ENCODE measurements at regions not wholly inside any gene's neighbourhood (a gene's known extent, or its start where the extent isn't known, plus 50 kb on each side); places are given as distances from the start of the nearest gene placed in this dataset.
A peak's percentile ranks its signal among the peaks of the same experiment; 100 is the strongest.

DNA sequence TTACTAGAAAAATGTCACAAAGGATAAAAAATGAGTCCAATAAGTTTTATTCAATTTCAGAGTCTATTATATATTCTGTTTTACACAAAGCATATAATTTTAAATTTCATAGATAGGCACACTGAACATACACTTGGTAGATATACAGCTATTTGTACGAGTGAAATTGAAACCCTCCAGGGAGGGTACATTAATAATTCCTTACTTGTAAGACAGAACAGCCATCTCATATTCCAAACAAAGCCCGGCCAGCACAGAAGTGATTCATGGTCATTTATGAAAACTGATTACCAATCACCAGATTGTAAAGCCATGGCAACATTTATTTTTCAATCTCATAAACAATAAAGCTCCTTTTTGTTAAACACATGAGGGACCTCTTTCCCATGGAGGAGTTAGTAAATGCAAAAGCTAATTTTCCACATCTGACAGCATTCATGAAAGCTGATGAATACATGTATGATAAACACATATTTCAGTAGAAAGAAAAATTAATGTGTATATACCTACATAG, 190.6 kb downstream of the TDRD15 start:
- in situ Hi-C loops (cut with MboI; ENCODE audit: low pct_unique_long_range_greater_than_20kb, low sequenced_read_pairs): no loop called here
- no peak for DNase-seq

DNA sequence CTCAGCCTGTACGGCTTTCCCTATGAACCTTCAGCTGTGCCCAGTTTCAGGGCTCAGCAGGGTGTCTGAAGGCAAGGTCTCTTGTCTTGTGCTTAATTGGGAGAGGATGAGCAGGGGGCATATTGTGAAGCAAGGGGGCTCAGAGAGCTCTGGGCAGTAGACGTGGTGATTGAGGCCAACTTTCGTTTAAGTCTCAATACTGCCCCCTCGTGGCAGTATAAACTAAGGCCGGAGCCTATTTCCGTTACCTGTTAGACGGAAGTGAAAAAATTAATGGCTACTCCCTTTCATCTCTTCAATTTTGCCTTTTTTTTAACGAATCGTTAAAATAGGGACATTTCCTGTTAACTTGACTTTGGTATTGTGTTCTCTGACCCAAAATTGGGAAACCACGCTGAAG, 193.4 kb downstream of the TDRD15 start:
- in situ Hi-C loops (cut with MboI; ENCODE audit: low pct_unique_long_range_greater_than_20kb, low sequenced_read_pairs): no loop called here
- peak; percentile 56 for DNase-seq

DNA sequence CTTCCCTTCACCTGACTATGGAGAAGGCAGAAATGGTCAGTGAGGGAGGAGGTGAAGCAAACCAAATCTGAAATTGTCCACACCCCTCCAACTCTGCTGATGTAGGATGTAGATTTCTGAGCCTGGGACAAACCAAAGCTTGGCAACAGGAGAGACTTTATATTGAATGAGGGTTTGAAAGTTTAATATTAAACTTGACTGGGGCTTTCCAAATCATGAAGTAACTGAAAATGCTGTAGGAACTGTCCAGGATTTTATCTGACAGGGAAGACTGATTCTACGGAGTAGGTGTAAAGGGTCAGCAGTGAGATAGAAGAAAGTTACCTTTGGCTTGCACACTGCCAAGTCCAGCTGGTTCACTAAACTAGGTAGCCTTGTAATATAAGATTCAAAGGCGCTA, 194.5 kb downstream of the TDRD15 start:
- DNase-seq: no peak
- in situ Hi-C loops (cut with MboI; ENCODE audit: low pct_unique_long_range_greater_than_20kb, low sequenced_read_pairs): no loop called here

DNA sequence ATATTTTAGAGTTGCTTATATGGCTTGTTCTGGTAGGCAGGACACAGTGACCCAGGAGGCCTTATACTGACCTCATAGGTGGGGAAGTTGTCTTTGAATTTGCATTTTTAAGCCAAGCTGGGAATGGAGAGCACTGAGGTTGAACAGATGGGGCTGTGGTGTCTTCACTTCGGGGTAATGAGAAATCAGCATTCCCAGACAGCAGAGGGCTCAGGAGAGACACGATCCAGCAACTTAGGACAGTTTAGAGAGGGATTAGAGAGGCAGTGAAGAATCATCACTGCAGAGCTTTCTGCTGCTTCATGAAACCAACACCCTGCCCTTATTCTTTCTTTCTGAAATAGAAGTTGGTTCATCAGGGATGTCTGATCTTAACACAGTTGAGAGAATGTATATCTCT, 202.4 kb downstream of the TDRD15 start:
- in situ Hi-C loops (cut with MboI; ENCODE audit: low pct_unique_long_range_greater_than_20kb, low sequenced_read_pairs): no loop called here
- DNase-seq: no peak

DNA sequence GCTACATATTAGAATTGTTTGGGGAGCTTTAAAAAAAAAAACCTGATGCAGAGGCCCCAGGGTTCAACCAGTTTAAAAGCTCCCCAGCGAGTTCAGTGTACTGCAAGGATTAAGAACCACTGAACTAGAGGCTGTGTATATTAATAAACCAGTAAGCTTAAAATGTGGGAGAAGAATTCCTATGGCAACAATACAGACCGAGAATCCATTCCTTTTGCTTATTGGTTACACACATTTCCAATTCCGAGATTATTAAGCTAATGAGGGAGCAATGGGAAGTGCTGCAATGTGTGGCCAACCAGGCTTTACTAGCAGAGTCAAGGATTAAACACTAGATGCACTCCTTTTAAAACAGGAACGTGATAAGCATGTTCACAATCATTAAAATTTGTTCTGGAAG, 204.4 kb downstream of the TDRD15 start:
- no peak for DNase-seq
- in situ Hi-C loops (cut with MboI; ENCODE audit: low pct_unique_long_range_greater_than_20kb, low sequenced_read_pairs): no loop called here

DNA sequence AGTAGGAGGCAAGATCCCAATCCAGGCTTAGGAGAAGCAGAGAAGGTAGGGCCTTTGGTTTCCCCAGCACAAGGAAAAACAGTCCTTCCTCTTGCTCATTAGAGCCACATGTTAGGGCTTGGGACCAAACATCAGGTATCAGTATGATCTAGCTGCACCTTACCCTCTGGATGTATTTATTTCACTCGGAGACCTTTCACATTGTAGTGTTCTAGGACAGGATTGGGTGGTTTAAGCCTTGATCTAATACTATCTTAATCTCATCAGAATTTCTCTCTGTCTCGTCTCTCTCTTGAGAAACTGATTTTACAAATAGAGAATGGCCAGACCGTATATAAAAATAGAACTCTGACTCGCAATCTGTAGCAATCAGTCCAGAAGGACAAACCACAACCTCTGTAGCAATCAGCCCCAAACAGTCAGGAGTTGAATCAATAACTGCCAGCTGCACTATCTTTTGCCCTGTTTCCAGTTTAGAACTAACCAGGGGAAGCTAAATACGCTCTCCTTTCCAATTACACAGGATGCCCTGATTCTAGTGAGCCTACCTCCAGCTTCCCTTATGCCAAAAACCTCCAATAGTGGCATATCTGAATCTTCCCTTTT, 207.1 kb downstream of the TDRD15 start:
- in situ Hi-C loops (cut with MboI; ENCODE audit: low pct_unique_long_range_greater_than_20kb, low sequenced_read_pairs): no loop called here
- DNase-seq: no peak

DNA sequence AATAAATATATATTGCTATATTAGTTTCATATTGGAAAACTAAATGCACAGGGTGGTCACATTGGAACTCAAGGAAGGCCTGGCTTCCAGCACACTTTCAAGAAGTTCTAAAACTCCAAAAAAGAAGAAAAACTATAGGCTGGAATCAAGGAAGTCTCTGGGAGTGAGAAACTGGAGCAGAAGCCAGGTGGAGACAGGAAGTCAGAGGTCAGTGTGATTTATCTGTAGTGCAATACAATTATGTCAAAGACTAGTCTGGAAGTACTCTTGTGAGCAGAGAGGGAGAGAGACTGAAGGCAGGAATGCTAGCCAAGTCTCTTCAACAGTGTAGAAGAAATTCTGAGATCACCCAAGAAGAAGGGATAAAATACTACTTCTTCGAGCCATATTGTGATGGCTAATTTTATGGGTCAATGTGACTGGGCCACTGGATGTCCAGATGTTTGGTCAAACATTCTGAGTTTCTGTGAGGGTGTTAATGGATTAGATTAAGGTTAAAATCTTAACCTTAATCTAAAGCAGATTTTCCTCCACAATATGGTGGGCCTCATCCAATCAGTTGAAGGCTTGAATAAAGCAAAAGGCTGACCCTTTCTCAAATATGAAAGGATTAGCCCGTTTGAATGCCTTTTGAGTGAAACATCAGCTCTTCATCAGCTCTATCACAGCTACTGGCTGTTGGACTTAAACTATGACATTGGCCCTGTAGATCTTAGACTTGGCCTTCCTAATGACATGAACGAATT, 208.0 kb downstream of the TDRD15 start:
- no peak for DNase-seq
- in situ Hi-C loops (cut with MboI; ENCODE audit: low pct_unique_long_range_greater_than_20kb, low sequenced_read_pairs): no loop called here

DNA sequence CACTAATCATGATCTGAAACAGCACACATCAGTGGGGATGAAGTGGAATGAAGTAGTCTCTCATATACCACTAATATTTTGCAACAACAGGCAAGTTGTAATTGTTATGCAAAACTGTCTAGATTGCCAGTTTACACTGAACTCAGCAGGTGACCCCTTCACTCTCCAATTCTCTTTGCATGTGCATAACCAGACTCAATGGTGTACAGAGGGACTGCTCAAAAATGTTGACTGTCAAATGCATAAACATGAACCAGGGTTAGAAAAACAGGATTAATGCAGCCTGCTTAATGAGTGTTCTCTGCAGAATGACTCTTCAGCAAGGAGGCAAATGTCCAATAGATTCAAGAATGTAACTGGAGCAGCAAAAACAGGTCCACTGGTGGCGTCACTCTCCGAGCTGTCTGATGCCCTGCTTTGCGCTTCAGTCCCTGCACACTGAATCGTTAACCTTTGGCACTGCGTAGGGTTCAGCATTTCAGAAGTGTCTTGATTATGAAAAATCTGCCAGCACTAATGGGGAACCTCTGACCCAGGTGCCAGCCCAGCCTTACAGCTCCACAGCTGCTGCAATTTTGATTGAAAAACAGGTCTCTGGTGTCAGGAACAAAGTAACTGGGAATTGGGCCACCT, 209.3 kb downstream of the TDRD15 start:
- DNase-seq: no peak
- in situ Hi-C loops (cut with MboI; ENCODE audit: low pct_unique_long_range_greater_than_20kb, low sequenced_read_pairs): no loop called here

DNA sequence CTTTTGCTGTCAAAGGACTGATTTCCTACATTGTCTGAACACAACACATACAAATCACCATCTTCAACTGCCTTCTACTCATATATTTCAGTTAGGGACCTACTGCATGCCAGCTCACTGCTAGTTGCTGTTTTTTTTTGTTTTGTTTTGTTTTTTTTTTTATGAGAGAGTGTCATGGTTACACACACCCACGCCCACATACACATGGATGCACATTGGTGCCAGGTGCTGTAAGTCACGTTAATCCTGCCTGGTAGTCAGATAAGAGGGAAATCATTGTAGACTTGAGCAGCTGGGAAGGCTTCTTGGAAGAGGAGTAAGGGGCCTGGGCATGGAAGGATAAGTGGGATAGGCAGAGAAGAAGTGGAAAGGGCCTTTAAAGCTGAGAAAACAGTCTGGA, 209.9 kb downstream of the TDRD15 start:
- no peak for DNase-seq
- in situ Hi-C loops (cut with MboI; ENCODE audit: low pct_unique_long_range_greater_than_20kb, low sequenced_read_pairs): no loop called here

DNA sequence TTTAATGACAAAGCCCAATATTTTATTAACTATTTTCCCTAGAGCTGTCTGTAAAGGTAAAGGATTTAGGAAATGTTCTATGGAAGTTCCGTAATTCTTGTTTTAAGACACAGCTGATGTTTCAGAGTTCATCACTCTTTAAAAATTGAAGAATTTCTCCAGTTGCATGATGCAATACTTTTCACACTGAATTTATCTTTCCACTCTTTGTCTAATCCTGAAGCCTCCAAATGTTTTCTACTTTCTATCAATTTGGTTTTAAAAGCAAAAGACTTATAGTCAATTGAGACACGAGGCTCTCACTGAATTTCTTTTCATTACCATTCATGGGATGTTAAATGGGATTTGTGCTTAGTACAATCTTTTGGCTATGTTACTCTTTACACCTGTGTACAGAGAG, 223.2 kb downstream of the TDRD15 start:
- DNase-seq: no peak
- in situ Hi-C loops (cut with MboI; ENCODE audit: low pct_unique_long_range_greater_than_20kb, low sequenced_read_pairs): no loop called here

DNA sequence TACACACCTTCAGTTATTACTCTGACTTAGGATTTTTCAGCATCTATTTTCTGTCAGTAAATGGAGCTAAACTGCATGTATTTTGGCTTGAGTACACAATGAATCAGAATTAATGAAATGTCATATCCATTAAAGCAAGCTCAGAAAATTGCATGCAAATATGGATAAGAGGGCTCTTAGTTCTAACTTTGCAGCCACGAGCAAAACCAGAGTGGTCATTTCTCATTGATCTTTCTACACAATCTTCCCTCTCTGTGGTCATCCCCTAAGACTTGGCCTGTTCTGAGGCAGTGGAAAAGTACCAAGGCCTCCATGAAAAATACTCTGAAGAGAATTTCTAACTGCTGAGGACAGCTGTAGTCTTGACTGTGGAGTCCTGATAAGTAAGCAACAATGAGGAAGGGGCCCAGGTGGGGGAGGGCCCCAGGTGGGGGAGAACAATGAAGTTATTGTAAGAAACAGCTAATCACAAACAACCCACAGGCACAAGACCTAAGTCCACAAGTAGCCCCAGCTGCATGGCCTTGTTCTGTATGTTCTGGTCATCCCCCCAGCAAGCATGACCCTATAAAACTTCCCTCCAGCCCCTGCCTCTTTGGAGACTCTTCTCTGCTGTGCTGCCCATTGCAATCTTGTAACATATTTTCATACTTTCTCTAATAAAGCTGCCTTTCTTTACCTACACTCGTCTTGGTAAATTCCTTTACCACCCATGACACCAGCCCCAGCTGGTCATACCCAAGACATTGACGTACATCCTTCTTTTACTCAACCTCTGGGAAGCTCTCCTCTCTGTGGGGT, 230.3 kb downstream of the TDRD15 start:
- DNase-seq: no peak
- in situ Hi-C loops (cut with MboI; ENCODE audit: low pct_unique_long_range_greater_than_20kb, low sequenced_read_pairs): no loop called here

DNA sequence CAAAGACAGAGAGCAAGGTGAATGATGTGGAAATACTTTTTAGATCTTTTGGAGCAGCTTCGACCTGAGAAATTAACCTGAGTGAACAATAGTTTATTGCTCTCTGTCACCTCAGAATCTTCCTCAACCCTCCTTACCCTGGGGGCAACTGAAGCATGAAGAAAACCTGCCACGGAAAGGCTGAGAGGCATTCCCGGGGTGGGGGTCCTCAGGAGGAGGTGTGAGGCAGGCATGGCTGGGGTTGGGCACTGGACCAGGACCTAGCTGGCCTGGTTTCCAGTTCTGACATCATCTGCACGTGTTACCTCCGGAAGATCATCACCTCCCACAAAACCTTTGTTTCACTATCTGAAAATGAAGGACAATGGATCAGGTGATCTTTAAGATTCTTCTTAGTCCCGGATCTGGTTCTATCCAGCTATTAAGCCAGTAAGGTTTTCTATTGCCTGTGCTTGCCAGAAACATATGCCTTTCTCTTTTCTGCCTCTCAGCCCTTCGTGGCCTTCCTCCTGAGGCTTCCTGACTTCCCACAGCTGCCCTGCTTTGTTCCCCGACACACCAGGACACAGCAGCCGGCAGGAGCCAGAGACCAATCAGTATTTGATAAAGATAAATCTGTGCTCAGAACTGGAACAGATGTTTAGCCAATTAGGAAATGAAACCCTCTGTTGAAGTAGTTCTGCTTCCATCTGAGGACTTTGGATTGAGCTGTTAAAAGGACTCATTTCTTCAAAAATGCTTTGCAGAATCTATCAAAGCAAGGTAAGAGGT, 232.5 kb downstream of the TDRD15 start:
- in situ Hi-C loops (cut with MboI; ENCODE audit: low pct_unique_long_range_greater_than_20kb, low sequenced_read_pairs): no loop called here
- DNase-seq: no peak

DNA sequence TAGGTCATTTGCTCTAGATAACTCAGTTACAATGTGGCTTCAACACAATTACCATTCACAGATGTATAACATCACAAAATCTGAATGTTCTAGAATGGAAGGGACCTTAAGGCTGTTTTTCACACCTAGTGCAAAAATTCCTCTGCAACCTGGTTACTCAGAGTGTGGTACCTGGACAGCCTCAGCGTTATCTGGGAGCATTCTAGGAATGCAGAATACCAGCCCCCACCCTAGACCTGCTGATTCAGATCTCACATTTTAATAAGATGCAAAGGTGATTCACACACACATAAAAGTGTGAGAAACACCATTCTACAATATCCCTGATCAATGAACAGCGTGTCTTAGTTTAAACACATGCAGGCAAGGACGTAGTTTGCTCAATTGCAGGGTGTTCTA, 233.1 kb downstream of the TDRD15 start:
- in situ Hi-C loops (cut with MboI; ENCODE audit: low pct_unique_long_range_greater_than_20kb, low sequenced_read_pairs): no loop called here
- no peak for DNase-seq

DNA sequence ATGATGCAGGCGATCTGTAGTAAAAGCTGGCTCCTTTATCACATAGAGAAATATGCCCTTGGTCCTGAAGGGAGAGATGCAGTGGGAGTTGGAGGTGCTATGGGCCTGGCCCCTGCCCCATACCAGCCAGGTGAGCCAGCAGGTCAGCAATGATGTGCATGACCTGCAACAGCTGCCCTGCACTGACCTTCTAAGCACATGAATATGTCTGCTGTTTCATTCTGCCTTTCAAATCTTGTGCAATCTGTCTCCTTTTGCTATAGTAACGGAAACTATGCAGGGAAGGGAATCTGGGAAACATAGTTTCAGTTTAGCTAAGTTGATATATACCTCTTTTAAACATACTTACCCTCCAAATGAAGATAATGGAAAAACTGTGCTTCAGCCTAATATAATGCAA, 235.2 kb downstream of the TDRD15 start:
- no peak for DNase-seq
- in situ Hi-C loops (cut with MboI; ENCODE audit: low pct_unique_long_range_greater_than_20kb, low sequenced_read_pairs): no loop called here

DNA sequence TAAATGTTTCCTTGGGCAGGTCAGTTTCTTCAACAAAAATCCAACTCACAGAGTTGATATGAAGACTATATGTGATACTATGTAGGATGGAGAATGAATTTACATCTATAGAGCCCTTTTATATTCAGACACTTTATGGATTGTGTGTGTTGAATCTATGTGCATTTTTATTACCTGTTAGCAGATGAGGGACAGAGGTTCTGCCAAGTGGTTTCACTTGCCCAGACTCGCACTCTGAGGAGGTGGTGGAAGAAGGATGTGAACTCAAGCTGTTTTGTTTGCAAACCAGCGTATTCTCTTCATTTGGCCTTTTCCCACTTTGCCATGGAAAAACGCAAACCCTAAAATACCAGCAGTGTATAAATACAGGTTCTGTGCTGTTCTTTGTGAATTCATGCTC, 237.6 kb downstream of the TDRD15 start:
- in situ Hi-C loops (cut with MboI; ENCODE audit: low pct_unique_long_range_greater_than_20kb, low sequenced_read_pairs): no loop called here
- no peak for DNase-seq

DNA sequence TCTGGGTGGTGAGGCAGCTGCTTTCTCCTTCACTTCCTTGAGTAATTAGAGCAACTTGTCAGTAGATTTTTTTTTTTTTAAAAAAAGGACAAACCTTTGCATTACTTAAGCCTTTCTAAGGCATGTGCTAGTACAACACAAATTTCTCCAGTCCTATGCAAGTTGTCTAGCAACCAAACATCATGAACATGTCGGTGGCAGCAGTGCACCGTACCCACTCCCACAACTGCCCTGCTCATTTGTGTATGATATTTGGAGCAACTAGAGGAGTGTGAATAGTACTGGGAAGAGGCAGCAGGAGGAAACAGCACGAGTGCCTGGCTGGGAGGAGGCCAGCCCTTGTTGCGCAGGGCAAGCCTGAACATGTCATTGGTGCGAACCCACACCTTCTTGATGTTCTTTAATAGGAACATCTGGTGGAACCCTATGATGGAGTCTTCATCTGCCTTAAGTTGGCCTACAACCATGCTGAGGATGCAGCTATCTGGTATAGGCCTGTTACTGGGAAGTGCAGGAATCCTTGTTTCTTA, 238.3 kb downstream of the TDRD15 start:
- in situ Hi-C loops (cut with MboI; ENCODE audit: low pct_unique_long_range_greater_than_20kb, low sequenced_read_pairs): no loop called here
- DNase-seq: peak; percentile 15

DNA sequence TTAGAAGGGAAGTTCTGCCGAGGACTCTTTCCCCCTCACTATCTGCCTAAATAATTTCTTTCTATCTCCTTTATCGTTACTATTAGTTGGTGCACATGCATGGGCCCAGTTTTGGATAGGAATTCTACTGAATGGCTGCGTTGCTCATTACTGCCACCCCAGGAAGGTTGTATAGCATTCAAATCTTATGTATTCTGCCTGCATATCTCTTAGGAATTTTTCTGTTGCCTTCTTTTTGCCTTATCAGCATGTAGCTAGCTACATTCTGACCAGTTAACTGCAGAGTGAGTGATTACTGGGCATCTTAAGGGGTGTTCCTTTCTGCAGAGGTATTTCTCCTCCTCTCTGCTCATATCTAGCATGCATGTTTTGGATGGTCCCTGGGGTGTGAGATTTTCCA, 239.6 kb downstream of the TDRD15 start:
- no peak for DNase-seq
- in situ Hi-C loops (cut with MboI; ENCODE audit: low pct_unique_long_range_greater_than_20kb, low sequenced_read_pairs): no loop called here

DNA sequence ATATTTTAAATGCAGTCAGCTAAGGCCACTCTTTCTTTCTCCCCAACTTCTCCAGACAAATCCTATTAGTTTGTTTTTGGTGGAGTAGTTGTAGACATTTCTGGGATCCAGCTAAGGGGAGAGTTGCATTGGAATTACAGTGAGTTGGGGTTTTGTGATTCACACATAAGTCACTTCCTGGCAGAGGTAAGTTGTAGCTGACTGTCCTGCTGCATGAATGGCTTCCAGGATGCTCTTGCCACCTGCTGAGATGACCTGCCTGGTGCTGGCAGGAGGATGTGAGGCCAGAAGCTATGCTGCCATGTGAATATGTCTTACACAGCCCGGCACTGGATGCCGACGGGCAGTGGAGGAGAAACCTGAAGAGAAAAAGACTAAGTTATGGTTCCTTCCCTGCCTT, 243.7 kb downstream of the TDRD15 start:
- no peak for DNase-seq
- in situ Hi-C loops (cut with MboI; ENCODE audit: low pct_unique_long_range_greater_than_20kb, low sequenced_read_pairs): no loop called here

DNA sequence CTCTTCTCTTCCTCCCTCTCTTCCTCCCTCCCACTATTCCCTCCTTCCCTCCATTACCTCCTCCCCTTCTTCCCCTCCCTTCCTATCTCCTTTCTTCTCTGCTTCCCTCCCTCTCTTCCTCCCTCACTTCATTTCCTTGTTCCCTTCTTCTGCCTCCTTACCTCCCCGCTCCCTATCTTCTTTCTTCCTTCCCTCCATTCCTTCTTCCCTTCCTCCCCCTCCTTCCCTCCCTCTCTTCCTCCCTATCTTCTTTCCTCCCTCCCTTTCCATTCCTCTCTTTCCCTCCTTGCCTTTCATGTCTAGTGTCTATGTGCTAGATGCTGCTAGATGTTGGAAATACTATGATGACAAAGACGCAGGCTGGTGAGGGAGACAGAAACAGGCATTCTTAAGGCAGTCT, 246.0 kb downstream of the TDRD15 start:
- in situ Hi-C loops (cut with MboI; ENCODE audit: low pct_unique_long_range_greater_than_20kb, low sequenced_read_pairs): no loop called here
- no peak for DNase-seq
